GM19455 (cell line): ENCODE measurements at regions not wholly inside any gene's neighbourhood (a gene's known extent, or its start where the extent isn't known, plus 50 kb on each side); places are given as distances from the start of the nearest gene placed in this dataset.
"Not testable (repeated sequence)": the region's sequence is repeated elsewhere in the genome, so short reads cannot be mapped to it uniquely, and the experiment has no call there.

ENCODE experiments used
- ATAC-seq: cut with Tn5 transposase; IDR thresholded peaks from one replicate; pipeline ENCODE4 v1.9.1; 2021; ENCODE audit not compliant: unreplicated experiment

DNA sequence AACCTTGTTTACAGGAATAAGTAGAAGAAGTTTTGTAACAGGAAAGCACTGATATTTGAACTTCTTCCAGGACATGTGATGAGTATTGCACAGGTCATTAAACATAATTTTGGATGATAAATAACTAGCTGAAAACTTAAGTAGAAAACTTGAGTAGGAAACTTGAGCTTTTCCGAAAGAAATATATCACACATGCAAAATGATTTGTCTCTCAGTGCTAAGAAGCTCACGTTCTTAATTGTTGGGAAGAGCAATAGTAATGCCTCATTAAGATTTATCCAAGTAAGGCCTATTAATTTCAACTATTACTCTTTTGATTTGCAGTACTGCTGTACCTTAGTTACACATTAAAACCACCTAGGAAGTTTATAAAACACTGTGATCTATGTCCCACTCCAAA lies 1921.9 kb upstream of the LRRTM1 start:
- ATAC-seq, result no peak

DNA sequence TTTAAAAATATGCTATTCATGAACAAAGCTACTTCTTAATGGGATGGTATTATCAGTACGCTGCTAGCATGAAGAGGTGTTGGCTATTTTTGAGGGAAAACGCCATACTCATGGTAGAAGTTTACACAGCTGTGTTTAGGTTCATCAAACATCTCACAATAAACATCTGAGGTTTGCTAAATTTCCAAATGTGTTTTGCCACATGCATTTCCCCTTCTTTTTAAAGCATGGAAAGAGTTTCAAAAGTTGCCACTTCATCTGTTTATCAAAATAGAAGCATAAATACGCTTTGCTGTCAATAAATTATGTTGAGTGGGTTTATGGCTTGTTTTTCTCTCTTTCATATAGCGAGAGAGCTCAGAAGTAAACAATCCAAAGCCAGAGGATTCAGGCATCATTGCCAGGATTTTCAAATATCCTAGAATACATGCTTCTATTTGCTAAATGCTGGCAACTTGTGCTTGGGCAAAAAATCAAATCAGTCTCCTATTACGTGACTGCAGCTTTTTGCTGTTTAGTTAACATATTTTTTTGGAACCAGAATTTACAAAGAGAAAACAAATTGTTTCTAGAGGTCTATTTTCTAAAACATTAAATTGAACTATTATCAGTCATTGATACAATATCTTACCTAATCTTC lies 1919.9 kb upstream of the LRRTM1 start:
- ATAC-seq, result no peak

DNA sequence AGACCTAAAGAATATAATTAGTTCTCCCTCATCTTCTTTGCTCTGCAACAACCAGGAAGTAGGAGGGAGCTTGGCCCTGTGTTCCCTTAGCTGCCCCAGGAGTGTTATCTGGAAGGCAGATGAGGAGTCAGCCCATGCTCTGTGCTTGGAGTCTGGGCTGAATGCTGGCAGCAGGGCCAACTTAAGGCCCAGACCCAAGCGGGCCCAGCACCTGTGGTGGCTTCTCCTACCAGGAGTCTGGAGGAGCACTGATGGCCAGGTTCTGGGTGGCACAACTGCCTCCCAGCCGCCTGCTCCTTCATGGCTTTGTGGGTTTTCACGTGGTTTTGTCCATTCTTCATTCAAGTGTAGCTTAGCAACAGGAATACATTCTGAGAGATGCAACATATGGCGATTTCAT lies 1910.7 kb upstream of the LRRTM1 start:
- ATAC-seq, result no peak

DNA sequence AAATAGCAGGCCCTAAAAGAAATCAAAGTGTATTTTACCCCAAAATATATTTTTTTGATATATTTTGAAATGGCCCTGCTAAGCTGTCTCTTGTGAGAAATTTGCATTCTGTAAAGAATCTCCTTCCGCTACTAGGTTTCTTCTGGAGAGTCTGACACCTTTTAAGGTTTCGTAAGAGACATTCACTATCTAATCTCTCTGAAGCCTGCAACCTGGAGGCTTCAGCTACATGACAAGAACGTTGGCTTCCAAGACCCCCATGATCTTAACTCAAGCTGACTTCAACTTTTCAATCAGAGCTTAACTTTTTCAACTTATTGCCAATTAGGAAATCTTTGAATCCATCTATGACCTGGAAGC lies 1894.9 kb upstream of the LRRTM1 start:
- ATAC-seq, result no peak

DNA sequence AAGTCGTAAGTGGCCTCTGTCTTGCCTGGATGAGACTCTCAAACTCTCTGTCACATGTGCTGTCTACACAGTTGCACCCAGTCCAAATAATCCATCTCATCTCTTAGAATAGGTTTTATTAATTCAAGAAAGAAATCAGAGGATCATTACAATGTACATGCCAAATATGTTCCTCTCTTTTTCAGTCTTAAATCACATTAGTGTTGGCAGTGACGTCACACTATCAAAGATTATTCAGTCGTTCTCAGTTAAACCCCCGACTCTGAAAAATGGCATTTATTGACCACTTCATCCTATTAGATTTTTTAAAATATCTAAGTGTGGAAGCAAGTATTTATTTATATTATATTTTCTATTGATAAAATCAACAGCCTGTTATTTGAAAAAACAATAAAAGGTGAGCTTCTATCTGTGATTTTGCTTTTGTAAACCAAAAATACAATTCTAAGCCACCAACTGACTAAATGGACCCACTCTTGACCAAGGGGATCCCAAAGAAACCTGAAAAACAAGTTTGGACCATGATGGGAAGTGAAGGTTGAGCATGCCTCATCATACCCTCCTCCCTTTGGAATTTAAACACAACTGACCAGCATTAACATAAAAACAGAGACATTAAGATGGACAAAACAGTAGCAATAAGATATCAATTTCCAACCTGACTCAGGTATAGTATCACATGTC lies 1894.4 kb upstream of the LRRTM1 start:
- no peak for ATAC-seq

DNA sequence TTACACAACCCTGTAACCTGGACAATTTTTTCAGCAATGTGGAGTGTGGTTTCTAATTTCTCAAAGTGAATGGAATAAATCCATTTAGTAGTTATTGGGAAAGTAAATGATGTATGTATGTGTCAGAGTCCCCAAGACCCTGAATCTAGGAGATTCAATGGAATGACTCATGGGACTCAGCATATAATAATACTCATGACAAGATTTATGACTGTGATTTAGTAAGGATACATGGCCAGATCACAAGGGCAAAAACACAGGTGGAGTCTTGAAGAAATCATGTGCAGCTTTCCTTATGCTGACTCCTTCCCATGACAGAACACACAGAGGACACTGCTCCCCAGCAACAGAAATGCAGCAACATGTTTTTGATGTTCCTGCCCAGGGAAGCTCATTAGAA lies 1877.7 kb upstream of the LRRTM1 start:
- no peak for ATAC-seq

DNA sequence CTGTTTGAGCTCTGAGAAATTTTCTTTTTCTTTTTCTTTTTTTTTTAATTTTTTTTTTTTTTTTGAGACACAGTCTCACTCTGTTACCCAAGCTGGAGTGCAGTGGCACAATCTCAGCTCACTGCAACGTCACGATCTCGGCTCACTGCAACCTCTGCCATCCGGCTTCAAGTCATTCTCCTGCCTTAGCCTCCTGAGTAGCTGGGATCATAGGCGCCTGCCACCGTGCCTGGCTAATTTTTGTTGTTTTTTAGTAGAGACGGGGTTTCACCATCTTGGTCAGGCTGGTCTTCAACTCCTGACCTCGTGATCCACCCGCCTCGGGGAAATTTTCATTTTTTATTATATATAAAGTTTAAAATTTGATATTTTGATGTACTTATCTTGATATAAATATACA lies 1870.7 kb upstream of the LRRTM1 start:
- not testable (repeated sequence) for ATAC-seq

DNA sequence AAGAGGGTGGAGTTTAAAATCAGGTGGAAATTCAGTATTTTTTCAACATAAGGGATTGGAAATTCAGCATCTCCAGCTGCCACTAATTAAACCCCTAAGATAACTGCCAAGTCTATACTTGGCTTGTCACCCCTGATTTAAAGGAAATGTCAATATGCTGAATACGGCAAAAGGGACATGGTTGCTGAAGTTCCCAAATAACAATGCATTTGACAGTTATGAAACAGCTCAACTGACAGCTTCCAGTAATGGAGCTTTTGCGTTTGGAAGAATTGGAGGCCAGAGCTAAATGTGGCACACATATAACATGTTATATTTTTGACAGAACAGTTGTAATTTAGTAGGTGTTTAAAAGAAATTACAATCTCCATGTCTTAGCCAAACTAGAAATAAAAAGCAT lies 1867.9 kb upstream of the LRRTM1 start:
- no peak for ATAC-seq

DNA sequence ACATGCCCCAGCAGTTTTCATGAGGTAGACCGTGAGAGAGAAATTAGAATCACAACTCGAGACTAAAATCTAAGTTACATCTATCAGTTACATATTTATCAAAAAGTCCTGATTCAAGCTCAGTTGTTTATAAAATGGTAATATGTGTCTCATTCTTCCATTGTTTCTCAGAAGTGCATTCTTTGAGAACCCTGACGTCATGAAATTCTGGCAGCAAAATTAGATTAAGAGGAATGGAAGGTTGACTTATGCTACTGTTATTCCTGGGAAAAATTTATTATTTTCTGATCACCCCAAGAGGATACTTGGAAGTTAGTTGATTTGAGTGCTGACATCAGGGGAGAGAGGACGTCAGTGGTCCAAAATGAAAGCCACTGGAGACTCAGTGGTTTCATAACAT lies 1864.8 kb upstream of the LRRTM1 start:
- ATAC-seq, result no peak

DNA sequence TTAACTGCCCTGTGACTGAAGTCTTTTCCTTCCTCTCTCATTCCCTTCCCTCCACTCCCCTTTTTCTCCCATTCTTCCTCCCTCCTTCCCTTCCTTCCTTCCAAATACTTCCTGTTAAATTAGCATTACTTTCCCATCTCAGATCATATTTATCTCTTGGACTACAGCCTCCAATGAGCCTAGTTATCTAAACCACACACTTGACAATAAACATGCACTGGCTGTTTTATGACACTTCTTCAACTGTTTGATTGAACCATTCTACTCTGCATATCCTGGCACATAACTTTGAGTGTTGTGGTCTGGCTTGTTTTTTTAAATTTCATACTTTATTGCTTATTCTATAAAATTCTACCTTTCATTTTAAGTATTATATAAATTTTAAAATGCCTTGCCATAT lies 1860.8 kb upstream of the LRRTM1 start:
- ATAC-seq, result no peak

DNA sequence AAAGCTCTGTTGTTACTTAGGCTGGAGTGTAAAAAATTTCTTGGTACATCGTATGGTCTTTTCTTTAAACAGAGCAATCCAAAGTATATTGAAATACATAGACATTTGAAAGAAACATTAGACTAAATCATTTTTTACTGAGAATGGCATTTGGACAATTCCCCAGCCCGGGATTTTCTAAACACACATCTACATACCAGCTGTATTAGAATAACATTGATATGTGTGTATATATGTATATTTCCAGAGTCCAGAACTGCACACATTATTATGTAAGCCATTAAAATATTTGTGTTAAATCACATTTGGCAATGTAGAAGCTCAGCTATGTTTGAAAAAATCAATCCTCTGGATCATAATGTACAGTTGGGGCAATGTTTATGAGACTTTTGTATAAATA lies 1853.6 kb upstream of the LRRTM1 start:
- no peak for ATAC-seq

DNA sequence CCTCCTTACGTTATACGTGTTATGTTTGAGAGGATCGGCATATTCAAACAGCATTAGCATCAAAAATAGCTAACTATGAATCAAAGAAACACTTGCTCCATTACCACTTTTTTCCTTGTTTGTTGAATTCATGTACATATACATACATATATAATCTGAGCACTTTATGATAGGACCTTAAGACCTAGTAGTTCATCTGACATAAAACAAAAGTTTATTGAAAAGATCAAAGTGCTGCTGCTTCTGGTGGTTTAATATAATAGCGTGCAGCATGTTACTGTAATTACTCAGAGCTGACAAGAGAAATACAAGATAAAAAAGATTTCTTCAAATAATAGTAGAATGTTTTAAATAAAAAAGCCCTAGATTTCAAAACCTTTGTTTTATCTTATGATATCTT lies 1850.9 kb upstream of the LRRTM1 start:
- no peak for ATAC-seq

DNA sequence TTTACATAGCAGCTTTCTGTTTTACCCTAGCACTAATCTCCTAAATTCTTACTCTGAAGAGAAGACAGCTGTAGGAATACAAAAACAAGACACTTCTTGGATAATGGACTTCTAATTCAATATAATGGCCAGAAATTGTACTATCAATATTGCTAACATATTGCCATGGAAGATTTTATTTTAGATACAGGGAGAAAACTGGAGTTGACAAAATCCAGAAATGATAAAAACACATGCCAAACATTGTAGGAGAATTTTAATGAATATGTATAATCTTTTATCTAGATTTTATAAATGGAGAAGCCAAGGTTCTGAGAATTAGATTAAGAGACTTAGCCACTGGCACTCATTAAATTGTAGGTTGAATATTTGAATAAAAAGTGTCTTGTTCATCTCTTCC lies 1838.8 kb upstream of the LRRTM1 start:
- ATAC-seq, result no peak

DNA sequence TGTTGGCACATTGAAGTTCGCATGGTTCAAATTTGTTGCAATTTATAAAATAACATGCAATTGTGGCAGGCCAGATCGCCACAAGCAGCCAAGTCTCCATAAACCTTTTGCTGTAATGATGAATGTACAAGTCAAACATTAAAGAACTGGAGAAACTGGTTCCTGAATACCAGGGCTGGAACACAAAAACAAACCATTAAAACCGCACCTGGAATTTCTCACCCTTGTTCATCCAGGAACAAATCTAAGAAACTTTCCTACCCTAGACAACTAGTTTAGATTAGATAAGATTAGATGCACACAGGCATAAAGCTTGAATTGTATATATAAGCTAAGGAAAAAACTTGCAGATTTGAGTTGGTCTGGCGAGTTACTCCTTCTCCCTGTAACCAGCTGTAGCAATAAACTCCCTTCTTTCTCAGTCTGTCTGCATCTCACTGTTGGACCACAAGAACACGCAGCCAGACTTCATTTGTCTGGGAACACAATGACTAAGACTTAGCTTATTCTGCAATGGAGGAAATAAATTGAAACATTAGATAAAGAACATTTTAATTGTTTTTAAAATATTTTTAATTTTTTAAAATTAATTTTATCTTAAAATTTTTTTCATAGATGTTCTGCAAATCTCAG lies 1835.5 kb upstream of the LRRTM1 start:
- no peak for ATAC-seq

DNA sequence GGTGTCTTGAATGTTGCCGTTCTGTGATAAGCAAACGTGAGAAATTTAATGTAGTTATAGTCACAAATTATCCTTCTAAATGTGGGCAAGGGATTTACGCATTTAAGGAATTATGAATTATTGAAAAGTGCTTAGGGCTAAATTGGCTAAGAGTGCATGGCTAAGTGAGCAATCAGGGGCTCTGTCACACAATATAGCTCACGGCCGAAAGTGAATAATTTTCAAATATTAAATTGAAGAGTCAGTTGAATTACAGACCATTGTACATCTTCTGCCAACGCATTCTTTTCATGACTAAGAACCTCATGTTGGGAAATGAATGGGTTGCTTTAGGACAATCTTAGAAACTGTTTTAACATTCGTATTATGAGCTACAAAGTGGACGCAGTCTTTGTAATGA lies 1832.9 kb upstream of the LRRTM1 start:
- no peak for ATAC-seq

DNA sequence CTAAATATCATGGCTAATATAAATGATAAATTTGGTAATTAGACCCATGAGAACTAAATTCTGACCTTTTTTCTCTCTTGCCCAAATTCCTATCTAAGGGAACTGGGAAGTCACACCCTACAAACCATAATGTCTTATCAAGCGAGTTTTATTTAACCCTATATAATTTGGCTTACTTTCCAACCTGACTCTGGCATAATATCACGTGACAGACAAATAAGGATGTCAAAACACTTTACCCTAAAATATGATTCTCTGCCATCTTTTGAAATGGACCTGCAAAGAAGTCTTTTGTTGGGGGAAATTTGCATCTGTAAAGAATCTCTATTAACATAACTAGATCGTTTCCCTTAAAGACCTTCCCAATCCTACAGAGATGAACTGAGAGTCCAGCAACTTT lies 1823.5 kb upstream of the LRRTM1 start:
- no peak for ATAC-seq

DNA sequence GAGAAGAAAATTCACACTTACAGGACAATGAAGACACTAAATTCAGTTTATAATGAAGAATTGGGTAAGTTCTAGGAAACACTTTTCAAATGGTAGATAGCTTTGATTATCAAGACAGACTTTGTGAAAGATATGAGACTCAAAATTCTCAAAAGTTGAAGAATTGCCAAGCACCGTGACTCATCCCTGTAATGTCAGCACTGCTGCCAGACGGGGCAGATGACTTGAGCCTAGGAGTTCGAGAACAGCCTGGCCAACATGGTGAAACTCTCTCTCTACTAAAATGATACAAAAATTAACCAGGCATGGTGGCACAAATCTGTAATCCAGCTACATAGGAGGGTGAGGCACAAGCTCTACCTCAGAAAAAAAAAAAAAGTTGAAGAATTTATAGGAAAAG lies 1820.1 kb upstream of the LRRTM1 start:
- no peak for ATAC-seq

DNA sequence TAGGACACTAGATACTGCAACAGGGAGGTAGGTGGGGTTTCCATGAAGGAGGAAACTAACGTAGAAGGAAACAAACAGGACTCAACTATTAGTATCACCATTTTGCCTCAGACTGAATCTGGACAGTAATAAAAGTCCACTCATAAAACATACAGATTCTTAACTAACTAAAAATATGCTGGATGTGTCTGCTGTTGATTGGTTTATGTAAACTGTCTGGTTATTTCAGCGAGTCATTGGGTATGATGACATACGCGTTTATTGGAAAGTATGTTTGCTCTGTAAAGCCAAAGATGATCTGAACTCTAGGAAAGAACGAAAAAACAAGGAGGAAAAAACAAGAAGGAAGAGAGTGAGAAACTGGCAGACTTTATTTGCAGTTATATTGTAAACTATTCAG lies 1816.1 kb upstream of the LRRTM1 start:
- no peak for ATAC-seq

DNA sequence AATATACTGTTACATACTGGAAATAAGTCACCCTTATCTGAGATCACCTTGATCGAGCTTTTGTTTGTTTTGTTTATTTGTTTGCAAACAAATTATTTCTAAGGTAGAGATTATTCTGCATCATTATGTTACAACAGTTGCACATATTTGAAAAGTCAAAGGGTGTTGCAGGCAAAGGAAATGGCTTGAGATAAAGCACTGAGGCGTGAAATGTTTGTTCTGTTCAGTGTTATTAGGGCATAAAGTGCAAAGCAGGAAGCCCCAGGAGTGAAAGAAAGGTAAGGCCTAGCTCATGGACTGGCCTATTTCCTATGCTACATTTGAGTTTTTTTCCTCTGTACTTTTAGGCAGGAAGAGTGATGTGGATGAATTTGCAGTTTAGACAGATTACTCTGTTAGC lies 1815.6 kb upstream of the LRRTM1 start:
- ATAC-seq, result no peak

DNA sequence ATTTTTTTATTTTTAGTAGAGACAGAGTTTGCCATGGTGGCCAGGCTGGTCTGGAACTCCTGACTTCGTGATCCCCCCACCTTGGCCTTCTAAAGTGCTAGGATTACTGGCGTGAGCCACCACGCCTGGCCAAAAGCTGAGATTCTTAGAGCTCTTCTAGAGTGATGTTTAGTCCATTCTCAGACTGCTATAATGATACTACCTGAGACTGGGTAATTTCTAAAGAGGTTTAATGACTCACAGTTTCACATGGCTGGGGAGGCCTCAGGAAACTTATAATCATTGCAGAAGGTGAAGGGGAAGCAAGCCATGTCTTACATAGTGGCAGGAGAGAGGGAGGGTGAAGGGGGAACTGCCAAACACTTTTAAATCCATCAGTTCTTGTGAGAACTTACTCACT lies 1804.9 kb upstream of the LRRTM1 start:
- no peak for ATAC-seq

DNA sequence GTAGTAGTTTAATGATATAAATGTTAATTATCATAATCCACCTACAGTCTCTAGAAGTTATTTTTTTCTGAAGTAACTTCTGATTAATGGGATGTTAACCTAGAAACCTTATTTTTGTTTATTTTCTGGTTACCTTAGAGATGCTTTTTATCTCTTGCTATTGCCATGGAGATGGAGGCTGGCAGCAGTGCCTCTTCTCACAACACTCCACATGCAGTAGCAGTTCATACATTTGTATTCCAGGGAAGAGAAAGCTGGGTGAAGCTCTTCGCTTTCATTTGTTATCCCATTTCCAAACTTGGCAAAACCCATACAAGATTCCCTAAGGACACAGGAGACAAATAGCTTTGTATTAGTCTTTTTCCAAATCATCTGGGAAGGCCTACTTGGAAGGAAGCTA lies 1794.1 kb upstream of the LRRTM1 start:
- no peak for ATAC-seq

DNA sequence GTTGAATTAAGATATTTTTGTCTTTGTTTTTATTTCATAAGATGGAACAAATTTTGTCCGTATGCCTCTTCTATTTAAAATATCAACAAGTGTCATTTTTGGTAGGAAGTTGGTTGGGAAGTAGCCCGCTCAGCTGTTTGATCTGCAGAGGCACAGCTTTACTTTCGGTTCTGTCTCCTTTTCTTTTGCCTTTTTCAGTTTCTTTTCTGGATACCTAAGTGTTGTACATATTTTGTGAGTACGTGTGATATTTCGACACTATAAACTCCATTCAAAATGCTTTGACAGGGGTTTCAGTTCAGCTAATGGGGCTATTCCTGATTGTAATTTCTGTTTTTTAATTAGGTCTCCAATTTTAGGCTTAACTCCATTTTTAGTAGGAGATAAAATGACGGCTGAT lies 1785.0 kb upstream of the LRRTM1 start:
- no peak for ATAC-seq
